GM23338 (cell line): ENCODE measurements at regions not wholly inside any gene's neighbourhood (a gene's known extent, or its start where the extent isn't known, plus 50 kb on each side); places are given as distances from the start of the nearest gene placed in this dataset.
A peak's percentile ranks its signal among the peaks of the same experiment; 100 is the strongest.

Experiments
- ATAC-seq: fragments of 200-7000 bp; cut with Tn5 transposase; 3 replicates; pipeline ENCODE4 v1.9.1; 2020
- DNase-seq: peaks from one replicate; pipeline ENCODE4 v3.0.0-alpha.2; 2015; ENCODE audit warnings: low spot score
- H2AFZ ChIP-seq: fragments of 200-600 bp; sonication (generic); 2 replicates; pipeline ENCODE4 v1.8.0; 2016; ENCODE audit warnings: antibody characterized with exemption, mild to moderate bottlenecking, moderate library complexity
- H3F3A ChIP-seq: fragments of 200-600 bp; sonication (generic); replicated peaks from 2 replicates; pipeline ENCODE4 v1.8.0; 2017; ENCODE audit warnings: antibody characterized with exemption, mixed run types, low read depth
- H3K27ac ChIP-seq: fragments of 200-600 bp; sonication (generic); 2 replicates; pipeline ENCODE4 v1.6.1; 2016; ENCODE audit warnings: low read depth
- H3K27me3 ChIP-seq: fragments of 200-600 bp; sonication (generic); 2 replicates; pipeline ENCODE4 v1.8.0; 2016; ENCODE audit warnings: mild to moderate bottlenecking, mixed run types, moderate library complexity; ENCODE audit not compliant: insufficient read depth
- H3K36me3 ChIP-seq: fragments of 200-600 bp; sonication (generic); 2 replicates; pipeline ENCODE4 v1.8.0; 2016; ENCODE audit warnings: mild to moderate bottlenecking; ENCODE audit not compliant: insufficient read depth
- H3K4me1 ChIP-seq: fragments of 200-600 bp; sonication (generic); 2 replicates; pipeline ENCODE4 v1.8.0; 2016; ENCODE audit warnings: mild to moderate bottlenecking, moderate library complexity; ENCODE audit not compliant: insufficient read depth
- H3K4me2 ChIP-seq: fragments of 200-600 bp; sonication (generic); 2 replicates; pipeline ENCODE4 v1.7.1; 2017; ENCODE audit warnings: mixed run types
- H3K4me3 ChIP-seq: fragments of 200-600 bp; sonication (generic); 2 replicates; pipeline ENCODE4 v1.6.1; 2016; ENCODE audit warnings: mixed run types
- H3K79me2 ChIP-seq: fragments of 200-600 bp; sonication (generic); replicated peaks from 2 replicates; pipeline ENCODE4 v1.8.0; 2017; ENCODE audit warnings: mild to moderate bottlenecking; ENCODE audit not compliant: insufficient read depth
- H3K9me2 ChIP-seq: fragments of 200-600 bp; sonication (generic); 2 replicates; pipeline ENCODE4 v1.8.0; 2017; ENCODE audit not compliant: insufficient read depth
- H4K20me1 ChIP-seq: fragments of 200-600 bp; sonication (generic); replicated peaks from 2 replicates; pipeline ENCODE4 v1.8.0; 2017; ENCODE audit warnings: mild to moderate bottlenecking; ENCODE audit not compliant: insufficient read depth
- H3K27ac Mint-ChIP-seq: 2 replicates; pipeline ENCODE4 v1.8.0; 2020; ENCODE audit warnings: inconsistent platforms, mild to moderate bottlenecking, moderate library complexity, mixed read lengths
- H3K27me3 Mint-ChIP-seq: 3 replicates; pipeline ENCODE4 v1.8.0; 2022; ENCODE audit warnings: low read depth, mild to moderate bottlenecking, moderate library complexity, mixed read lengths, inconsistent platforms; ENCODE audit not compliant: insufficient read depth, poor library complexity
- H3K36me3 Mint-ChIP-seq: 3 replicates; pipeline ENCODE4 v1.8.0; 2021; ENCODE audit warnings: low read depth, mild to moderate bottlenecking, inconsistent platforms, moderate library complexity, mixed read lengths
- H3K4me1 Mint-ChIP-seq: 3 replicates; pipeline ENCODE4 v1.8.0; 2020; ENCODE audit warnings: mild to moderate bottlenecking, inconsistent platforms, mixed read lengths
- H3K4me3 Mint-ChIP-seq: 3 replicates; pipeline ENCODE4 v1.8.0; 2021; ENCODE audit warnings: moderate library complexity, mild to moderate bottlenecking, inconsistent platforms, mixed read lengths
- H3K9me3 Mint-ChIP-seq: 3 replicates; pipeline ENCODE4 v1.8.0; 2020; ENCODE audit warnings: moderate library complexity, mild to moderate bottlenecking, inconsistent platforms, mixed read lengths
- CREB1 ChIP-seq: fragments of 250-450 bp; sonication (Bioruptor Pico); IDR thresholded peaks from 2 replicates; pipeline ENCODE4 v1.5.0; 2020; ENCODE audit warnings: low read depth, mild to moderate bottlenecking, moderate library complexity
- CTCF ChIP-seq, 2 experiments: fragments of 200-600 bp in 1 of 2; sonication (generic) in 1 of 2; conservative IDR thresholded peaks; 2 replicates each; pipeline versions ENCODE4 v1.5.1 to v1.6.1; 2016 to 2017; ENCODE audit warnings: antibody characterized with exemption in 2 of 2, low read depth in 2 of 2, mild to moderate bottlenecking in 2 of 2, moderate library complexity in 1 of 2
- EZH2 ChIP-seq: fragments of 200-600 bp; sonication (generic); IDR thresholded peaks from one replicate; pipeline ENCODE4 v1.8.0; 2017; ENCODE audit warnings: antibody characterized with exemption, mild to moderate bottlenecking, low read depth; ENCODE audit not compliant: unreplicated experiment
- EZH2phosphoT487 ChIP-seq: fragments of 200-600 bp; sonication (generic); IDR thresholded peaks from one replicate; pipeline ENCODE4 v1.8.1; 2018; ENCODE audit warnings: antibody characterized with exemption; ENCODE audit not compliant: unreplicated experiment
- JUNB ChIP-seq: IDR thresholded peaks from one replicate; pipeline ENCODE4 v1.6.1; 2016; ENCODE audit warnings: antibody characterized with exemption; ENCODE audit not compliant: unreplicated experiment
- NANOG ChIP-seq: IDR thresholded peaks from 2 replicates; pipeline ENCODE4 v1.6.1; 2016; ENCODE audit warnings: antibody characterized with exemption, borderline replicate concordance
- POLR2AphosphoS5 ChIP-seq: IDR thresholded peaks from 2 replicates; pipeline ENCODE4 v1.6.1; 2016; ENCODE audit warnings: antibody characterized with exemption, low read depth
- REST ChIP-seq: IDR thresholded peaks from one replicate; pipeline ENCODE4 v1.6.1; 2018; ENCODE audit warnings: antibody characterized with exemption; ENCODE audit not compliant: unreplicated experiment
- STAT1 ChIP-seq: IDR thresholded peaks from one replicate; pipeline ENCODE4 v1.6.1; 2016; ENCODE audit warnings: antibody characterized with exemption; ENCODE audit not compliant: unreplicated experiment
- ZNF114 ChIP-seq: fragments of 250-450 bp; sonication (Bioruptor Pico); IDR thresholded peaks from 2 replicates; pipeline ENCODE4 v1.5.0; 2020; ENCODE audit warnings: mild to moderate bottlenecking, moderate library complexity
- ZNF331 ChIP-seq: fragments of 250-450 bp; sonication (Bioruptor Pico); IDR thresholded peaks from 2 replicates; pipeline ENCODE4 v1.5.0; 2020; ENCODE audit warnings: low read depth, mild to moderate bottlenecking, moderate library complexity
- TF ChIP-seq, protein P1 (sequence below): IDR thresholded peaks from 2 replicates; pipeline ENCODE4 v1.6.1; 2016; ENCODE audit warnings: antibody characterized with exemption
- TF ChIP-seq, protein P2 (sequence below): fragments of 250-450 bp; sonication (Bioruptor Pico); IDR thresholded peaks from 2 replicates; pipeline ENCODE4 v1.5.0; 2020; ENCODE audit warnings: mild to moderate bottlenecking, moderate library complexity

- H3K36me3 Mint-ChIP-seq: 0 out of 3 replicates have a peak, but pooled peaks cover under 1% of the 10 kb centered on the region
- Histone ChIP-seq H3K4me1 (no peaks in the 10 kb centered on the region; the same call in 1 of the 2 replicates), H3K79me2 (no peaks in the 10 kb centered on the region), H2AFZ (0 out of 2 replicates have a peak overlapping the region, but pooled peaks have one; percentile 56), H3K9me2 (peaks cover 8% of the 10 kb centered on the region), H3F3A (no peaks in the 10 kb centered on the region), H3K36me3 (no peaks in the 10 kb centered on the region), H3K27me3 (no peaks in the 10 kb centered on the region), H4K20me1 (no peaks in the 10 kb centered on the region), H3K4me3 (no peak overlapping the region), H3K4me2 (no peak overlapping the region), H3K27ac (no peak overlapping the region)
- H3K27me3 Mint-ChIP-seq: no peaks in the 10 kb centered on the region
- H3K4me1 Mint-ChIP-seq: peaks cover 4% of the 10 kb centered on the region; the same call in 1 of the 3 replicates
- no peaks in the 10 kb centered on the region for H3K9me3 Mint-ChIP-seq
- no peak for ATAC-seq
- DNase-seq: no peak
- no peak overlapping the region for H3K27ac Mint-ChIP-seq
- H3K4me3 Mint-ChIP-seq: no peak overlapping the region
- TF ChIP-seq REST (no peak), ZNF331 (CRISPR knock-in tag) (no peak), CTCF (conservative IDR thresholded peaks at IDR 0.05; ENCODE audit: low read depth in 2 of 2) (no peak), ZNF114 (no peak), STAT1 (no peak), NANOG (no peak), EZH2 (no peak), POLR2AphosphoS5 (no peak), JUNB (no peak), EZH2phosphoT487 (no peak), CREB1 (CRISPR knock-in tag) (no peak)
- TF ChIP-seq, protein P1, sequence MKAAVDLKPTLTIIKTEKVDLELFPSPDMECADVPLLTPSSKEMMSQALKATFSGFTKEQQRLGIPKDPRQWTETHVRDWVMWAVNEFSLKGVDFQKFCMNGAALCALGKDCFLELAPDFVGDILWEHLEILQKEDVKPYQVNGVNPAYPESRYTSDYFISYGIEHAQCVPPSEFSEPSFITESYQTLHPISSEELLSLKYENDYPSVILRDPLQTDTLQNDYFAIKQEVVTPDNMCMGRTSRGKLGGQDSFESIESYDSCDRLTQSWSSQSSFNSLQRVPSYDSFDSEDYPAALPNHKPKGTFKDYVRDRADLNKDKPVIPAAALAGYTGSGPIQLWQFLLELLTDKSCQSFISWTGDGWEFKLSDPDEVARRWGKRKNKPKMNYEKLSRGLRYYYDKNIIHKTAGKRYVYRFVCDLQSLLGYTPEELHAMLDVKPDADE: no peak
- TF ChIP-seq, protein P2, sequence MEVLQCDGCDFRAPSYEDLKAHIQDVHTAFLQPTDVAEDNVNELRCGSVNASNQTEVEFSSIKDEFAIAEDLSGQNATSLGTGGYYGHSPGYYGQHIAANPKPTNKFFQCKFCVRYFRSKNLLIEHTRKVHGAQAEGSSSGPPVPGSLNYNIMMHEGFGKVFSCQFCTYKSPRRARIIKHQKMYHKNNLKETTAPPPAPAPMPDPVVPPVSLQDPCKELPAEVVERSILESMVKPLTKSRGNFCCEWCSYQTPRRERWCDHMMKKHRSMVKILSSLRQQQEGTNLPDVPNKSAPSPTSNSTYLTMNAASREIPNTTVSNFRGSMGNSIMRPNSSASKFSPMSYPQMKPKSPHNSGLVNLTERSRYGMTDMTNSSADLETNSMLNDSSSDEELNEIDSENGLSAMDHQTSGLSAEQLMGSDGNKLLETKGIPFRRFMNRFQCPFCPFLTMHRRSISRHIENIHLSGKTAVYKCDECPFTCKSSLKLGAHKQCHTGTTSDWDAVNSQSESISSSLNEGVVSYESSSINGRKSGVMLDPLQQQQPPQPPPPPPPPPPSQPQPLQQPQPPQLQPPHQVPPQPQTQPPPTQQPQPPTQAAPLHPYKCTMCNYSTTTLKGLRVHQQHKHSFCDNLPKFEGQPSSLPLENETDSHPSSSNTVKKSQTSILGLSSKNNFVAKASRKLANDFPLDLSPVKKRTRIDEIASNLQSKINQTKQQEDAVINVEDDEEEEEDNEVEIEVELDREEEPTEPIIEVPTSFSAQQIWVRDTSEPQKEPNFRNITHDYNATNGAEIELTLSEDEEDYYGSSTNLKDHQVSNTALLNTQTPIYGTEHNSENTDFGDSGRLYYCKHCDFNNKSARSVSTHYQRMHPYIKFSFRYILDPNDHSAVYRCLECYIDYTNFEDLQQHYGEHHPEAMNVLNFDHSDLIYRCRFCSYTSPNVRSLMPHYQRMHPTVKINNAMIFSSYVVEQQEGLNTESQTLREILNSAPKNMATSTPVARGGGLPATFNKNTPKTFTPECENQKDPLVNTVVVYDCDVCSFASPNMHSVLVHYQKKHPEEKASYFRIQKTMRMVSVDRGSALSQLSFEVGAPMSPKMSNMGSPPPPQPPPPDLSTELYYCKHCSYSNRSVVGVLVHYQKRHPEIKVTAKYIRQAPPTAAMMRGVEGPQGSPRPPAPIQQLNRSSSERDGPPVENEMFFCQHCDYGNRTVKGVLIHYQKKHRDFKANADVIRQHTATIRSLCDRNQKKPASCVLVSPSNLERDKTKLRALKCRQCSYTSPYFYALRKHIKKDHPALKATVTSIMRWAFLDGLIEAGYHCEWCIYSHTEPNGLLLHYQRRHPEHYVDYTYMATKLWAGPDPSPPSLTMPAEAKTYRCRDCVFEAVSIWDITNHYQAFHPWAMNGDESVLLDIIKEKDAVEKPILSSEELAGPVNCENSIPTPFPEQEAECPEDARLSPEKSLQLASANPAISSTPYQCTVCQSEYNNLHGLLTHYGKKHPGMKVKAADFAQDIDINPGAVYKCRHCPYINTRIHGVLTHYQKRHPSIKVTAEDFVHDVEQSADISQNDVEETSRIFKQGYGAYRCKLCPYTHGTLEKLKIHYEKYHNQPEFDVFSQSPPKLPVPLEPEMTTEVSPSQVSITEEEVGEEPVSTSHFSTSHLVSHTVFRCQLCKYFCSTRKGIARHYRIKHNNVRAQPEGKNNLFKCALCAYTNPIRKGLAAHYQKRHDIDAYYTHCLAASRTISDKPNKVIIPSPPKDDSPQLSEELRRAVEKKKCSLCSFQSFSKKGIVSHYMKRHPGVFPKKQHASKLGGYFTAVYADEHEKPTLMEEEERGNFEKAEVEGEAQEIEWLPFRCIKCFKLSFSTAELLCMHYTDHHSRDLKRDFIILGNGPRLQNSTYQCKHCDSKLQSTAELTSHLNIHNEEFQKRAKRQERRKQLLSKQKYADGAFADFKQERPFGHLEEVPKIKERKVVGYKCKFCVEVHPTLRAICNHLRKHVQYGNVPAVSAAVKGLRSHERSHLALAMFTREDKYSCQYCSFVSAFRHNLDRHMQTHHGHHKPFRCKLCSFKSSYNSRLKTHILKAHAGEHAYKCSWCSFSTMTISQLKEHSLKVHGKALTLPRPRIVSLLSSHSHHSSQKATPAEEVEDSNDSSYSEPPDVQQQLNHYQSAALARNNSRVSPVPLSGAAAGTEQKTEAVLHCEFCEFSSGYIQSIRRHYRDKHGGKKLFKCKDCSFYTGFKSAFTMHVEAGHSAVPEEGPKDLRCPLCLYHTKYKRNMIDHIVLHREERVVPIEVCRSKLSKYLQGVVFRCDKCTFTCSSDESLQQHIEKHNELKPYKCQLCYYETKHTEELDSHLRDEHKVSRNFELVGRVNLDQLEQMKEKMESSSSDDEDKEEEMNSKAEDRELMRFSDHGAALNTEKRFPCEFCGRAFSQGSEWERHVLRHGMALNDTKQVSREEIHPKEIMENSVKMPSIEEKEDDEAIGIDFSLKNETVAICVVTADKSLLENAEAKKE: no peak
These were observed 403.0 kb downstream of the ZNF608 start for GRCh38 chr5:124343451-124343867.
